IPS-NIHi7 (cell line): ENCODE measurements at regions not wholly inside any gene's neighbourhood (a gene's known extent, or its start where the extent isn't known, plus 50 kb on each side); places are given as distances from the start of the nearest gene placed in this dataset.
A peak's percentile ranks its signal among the peaks of the same experiment; 100 is the strongest.

Experiments used
- DNase-seq: peaks from one replicate; pipeline ENCODE4 v3.0.0; 2012; ENCODE audit warnings: mixed read lengths; ENCODE audit errors: extremely low spot score

DNA sequence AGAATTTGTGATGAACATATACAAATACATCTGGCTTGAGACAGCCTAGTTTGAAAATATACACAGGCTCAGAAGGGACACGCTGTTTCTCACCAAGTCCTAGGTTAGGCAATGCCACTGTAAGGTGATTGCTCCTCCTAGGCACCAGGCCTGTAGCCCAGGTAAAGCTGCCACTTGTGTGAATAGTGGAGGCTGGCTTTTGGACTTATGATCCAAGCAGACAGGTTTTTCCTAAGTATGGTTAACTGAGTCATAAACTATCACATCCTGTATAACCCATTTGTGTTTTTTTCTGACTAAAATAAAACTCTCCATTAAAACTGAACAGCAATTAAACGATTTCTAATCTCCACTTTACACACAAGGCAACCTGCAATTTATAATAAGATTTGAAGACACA, 81.0 kb downstream of the SEMA4F start:
- no peak for DNase-seq

DNA sequence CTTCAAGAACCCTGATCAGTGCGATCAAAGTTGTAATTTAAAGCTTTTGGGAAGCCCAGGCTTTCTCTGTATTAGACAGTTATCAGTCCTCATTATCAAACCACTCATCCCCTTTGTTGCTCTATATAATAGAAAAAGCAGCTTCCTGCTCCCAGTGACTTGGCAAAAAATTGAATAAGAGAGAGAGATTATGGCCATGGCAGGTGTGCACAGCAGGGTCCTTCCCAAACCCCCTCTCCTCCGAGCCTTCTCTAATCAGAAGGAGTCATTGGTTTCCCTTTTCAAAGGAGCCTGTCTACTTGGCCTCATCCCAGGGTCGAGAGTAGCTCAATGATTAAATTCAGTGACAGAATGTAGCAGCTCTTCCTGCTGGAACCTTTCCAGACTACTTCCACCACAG, 81.5 kb downstream of the SEMA4F start:
- peak; percentile 41 for DNase-seq

DNA sequence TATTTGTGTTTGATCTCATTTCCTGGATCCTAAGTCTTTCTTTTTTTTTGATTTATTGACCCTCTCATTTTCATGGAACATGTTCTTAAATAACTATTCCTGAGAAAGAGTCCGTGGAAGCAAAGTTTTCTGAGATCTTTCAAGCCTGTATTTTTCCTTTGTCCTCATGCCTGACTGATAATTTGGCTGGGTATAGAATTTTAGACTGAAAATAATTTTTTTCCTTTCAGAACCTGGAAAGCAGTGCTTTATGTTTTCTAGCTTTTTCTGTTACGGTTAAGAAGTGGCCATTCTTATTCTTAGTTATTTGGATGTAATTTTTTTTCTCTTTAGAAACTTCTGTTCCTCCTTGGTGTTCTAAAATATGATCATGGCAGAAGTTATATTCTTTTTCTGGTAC, 82.5 kb downstream of the SEMA4F start:
- no peak for DNase-seq

DNA sequence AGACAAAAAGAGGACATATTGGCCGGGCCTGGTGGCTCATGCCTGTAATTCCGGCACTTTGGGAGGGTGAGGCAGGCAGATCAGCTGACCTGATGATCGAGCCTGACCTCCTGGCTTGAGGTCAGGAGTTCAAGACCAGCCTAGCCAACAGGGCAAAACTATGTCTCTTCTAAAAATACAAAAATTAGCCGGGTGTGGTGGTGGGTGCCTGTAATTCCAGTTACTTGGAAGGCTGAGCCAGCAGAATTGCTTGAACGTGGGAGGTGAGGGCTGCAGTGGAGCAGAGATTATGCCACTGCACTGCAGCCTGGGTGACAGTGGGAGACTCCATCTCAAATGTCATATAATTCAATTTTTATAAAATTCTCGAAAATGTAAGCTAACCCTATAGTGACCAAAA, 84.5 kb downstream of the SEMA4F start:
- DNase-seq: no peak

DNA sequence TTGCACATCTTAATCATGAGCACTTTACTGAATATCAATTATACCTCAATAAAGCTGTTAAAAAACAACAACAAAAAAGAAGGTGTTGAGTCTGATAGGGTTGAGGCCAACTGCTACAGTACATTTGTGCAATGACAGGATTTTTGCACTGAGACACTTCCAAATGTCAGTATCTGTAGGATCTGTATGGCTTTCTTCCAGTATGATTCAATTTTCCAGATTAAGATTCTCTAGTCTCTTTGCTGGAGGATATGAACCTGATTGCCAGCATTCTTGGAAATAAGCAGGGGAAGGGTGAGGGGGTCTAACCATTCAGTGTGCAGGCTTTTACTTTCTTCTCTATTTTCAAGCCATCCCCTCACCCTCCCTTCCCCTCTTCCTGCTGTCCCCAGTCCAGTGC, 85.1 kb downstream of the SEMA4F start:
- no peak for DNase-seq

DNA sequence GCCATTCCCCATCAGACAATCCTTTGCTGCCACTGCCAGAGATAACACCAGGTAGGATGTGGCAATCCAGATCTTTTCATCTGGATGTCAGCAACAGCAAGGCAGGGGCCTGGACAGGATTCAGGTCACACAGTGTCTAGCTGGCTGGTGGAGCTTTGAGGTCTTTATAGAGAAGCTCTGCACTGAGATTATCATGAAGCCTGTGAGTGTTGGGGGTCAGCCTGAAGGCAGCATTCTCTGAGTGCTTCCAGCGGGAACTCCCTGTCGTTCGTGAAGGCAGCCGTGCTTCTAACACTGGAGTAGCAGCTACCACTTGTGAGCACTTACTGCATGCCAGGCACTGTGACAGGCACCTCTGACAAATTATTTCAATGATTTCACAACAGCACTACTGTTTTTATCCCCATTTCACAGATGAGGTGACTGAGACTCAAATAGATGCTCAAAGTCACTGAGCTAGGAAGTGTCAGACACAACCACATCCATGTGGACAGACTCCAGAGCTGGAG, 85.7 kb downstream of the SEMA4F start:
- no peak for DNase-seq

DNA sequence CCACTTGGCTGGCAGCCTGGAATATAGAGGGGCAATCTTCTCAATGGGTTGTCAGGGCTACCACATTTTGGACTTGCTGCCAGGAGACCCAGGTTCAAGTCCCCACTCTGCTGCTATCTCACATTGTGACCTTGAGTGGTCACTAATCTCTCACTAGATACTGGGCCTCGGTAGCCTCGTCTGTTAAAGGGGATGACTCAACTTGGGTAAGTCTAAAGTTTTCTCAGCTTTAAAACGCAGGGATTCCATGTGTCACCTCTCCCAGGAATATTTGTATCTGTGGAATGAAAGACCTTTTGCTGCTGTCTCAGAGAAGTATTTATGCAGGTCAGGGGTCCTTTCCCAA, 86.3 kb downstream of the SEMA4F start:
- DNase-seq: no peak

DNA sequence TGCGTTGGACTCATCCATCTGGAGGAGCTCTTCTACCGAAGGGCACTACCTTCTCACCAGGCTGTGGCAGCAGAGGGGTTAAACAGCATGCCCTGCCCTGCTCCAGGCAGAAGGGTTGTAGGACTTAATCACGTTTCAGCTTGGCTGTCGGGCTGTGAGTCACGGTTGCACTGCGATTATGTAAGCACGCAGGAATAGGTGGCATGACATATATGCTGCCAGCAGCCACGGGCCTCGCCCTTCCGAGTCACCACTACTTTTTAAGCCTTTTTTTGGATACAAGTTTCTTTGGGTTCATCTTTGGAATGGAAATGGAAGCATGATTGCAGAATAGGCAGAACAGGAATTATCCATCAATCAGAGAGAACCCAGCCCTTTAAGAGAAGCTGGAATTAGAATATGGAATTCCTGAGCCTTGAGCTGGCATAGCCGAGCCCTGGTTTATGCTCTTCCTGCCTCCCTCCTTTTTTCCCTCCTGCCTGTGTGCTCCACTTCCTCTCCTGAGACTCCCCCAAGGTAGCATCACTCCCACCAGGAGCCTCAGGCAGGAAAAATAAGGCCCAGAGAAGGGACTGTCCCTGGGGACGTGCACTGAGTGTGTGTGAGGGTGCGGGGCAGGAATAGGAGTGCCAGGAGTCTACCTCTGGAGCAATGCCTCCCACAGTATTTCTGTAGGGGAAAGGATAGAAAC, 86.8 kb downstream of the SEMA4F start:
- peak; percentile 57 for DNase-seq

DNA sequence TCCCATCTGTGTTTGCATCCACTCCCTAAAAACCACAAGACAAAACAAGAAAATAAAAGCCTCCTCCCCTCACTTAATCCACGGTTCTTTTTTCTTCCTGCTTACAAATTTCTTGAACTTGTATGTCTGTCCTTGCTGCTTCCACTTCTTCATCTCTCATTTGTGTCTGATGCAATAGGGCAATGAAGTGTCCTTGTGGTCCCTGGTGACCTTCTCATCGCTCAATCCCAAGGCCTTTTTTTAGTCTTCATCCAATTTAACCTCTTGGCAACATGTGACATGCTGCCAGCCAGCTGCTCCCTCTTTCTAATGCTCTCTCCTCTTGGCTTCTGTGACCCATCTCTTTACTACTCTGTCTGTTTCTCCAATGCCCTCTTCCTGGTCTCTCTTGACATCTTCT, 87.6 kb downstream of the SEMA4F start:
- DNase-seq: no peak

DNA sequence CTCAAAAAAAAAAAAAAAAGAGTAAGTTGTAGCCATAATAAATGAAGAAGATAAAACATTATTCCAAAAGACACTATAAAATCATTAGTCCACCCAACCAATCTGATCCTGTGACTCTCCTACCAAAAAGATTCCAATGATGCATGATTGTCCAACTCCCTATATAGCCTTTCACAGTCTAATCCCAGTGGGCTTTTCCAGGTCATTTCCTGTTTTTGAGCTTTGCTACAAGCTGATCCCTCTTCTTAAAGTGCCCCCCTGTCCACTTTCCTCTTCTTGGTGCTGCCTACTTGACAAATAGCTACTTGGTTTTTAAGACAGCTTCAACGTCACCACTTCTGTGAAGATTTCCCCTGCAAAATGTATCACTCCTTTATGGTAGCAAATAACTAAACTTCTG, 88.4 kb downstream of the SEMA4F start:
- no peak for DNase-seq

DNA sequence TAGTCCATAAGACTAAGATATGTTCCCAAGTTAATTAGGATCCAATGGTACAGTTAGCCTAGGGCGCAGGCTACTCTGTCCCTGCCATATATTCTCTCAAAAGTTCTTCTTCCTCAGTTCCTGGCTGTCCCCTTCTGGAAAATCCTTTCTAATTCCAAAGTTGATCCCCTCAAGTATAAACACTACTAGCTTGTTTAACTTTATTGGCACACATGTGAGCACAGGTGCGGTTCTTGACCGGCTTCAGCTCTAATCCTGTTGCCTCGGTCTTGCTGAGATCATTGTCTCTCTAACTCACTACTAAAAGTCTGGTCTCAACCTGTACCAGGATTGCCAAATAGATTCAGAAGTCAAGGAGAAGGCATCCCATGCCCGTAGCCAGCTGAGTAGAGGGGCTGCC, 89.0 kb downstream of the SEMA4F start:
- no peak for DNase-seq

DNA sequence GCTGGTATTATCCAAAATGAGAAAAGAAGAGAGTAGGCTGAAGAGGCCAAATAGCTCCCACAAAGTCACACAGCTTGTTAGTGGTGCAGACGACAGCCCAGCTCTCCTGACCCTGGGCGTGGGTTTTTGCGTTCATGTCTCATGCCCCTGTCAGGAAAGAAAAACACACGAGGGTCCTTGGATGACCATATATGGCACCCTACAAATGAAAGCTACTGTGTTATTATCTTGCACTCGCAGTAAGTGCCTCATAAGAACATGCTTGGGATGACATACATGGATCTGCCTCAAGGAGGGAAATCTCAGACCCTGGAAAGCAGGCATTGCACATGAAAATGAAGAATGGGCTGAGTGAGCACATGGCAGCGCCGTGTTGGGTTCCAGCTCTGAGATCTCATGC, 89.7 kb downstream of the SEMA4F start:
- no peak for DNase-seq

DNA sequence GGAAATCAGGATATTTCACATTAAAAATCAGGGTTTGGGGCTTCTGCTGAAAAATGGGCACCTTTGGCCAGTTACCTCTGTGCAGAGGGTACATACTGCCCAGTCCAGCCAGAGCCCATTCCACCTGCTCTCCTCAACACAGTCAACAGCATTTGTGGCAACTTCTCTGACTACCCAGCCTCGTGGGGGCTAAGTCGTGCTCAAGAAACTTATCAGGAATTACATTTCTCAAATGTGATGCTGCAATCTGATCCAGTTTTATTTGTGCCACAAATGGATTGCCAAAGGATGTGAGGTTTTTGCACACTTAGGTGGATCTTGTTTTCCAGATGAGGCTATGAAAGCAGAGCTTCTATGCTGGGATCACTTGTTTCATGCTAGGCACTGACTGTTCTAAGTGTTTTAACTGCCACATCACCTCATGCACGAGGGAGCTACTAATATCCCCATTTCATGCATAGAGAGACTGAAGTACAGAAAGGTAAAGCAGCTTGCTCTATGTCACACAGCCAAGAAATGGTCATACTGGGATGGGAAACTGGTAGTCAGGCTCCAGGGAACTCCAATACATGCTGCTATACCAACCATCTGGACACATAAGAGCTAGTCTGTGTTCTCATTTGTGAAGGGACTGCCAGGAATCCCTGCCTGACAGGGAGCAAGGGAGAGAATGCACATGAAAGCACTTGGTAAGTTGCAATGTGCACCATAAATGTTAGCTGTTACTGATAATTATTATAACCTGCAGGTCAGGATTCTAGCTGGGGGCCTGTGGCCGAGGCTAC, 89.0 kb upstream of the HK2 start:
- no peak for DNase-seq

DNA sequence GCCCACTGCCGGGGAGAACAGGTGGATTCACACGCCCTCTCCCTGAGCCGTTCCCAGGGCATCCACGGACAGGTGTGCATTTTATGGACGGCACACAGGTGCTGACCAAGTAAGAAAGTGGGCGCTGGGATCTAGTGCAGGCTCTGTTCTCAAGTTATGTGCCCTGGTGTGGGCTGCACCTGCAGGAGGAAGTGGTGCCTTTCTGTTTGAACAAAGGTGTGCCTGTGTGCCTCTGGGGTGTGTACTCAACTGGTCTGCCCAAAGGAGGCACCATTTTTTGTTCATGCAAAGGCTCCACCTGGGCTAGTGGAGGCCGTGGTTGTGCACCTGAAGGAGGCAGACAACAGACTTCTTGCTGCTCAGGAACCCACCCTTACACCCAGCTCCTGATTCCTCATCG, 88.2 kb upstream of the HK2 start:
- DNase-seq: no peak

DNA sequence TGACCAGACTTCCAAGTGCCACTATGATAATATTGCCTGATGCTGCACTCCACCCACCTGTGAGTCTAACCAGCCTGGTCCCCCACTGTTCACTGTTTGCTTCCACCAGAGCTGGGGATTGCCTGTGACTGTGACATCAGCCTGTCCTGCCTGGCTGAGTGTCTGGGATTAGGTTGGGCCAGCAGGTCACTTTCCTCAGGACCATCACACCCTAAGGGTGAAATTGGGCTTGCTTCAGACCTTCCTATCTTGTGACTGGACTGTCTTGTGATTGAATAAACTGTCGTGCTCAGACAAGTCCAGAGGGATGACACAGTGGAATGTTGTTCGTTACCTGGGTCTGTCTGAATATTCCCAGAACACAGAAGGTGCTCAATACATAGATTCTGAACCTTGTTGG, 87.4 kb upstream of the HK2 start:
- DNase-seq: no peak

DNA sequence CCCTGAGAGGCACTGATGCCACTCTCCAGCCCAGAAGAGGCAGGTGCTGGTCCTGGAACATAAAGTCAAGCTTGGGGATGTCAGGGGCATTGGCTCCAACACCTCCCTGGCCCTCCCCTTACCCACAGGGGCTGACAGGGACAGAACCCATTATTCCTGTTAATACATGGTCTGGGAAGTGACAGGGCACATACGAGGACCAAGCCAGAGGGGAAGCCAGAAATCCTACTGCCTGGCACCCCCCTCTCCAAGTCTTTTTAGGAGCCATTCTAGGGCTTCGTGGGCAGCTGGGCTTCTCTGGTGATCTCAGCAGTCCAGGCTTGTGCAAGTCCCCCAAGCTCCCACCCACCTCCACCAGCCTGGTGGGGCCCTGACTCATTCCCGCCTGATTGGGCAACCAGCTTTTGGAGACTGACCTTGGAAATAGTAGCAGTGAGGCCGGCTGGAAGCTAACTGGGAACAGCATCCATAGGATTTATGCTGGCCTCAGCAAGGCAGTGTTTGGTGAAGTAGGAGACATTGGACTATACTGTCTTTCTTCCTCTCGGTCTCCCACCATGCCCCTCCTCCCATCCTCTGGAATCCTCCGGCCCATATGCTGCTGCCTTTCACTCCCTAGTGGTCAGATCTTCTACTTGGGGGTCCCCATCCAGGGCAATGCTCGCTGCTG, 86.4 kb upstream of the HK2 start:
- DNase-seq: no peak

DNA sequence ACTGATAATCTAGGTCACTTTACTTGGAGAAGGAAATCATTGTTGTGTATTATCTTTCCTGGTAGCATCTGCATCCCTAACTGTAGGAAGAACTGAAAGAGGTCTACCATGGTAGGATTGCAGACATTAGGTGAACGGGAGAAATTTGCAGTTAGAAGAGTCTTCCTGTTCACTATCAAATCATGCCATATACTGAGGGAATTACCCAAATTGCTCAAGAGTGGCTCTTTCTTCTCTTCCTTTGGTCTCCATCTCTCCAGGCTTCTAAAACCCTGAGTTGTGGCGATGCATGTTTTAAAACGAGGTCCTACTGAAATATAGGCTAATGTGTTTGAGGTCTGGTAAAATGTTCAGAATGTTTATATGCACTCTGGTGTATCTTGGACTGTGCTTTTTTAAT, 85.3 kb upstream of the HK2 start:
- DNase-seq: no peak

DNA sequence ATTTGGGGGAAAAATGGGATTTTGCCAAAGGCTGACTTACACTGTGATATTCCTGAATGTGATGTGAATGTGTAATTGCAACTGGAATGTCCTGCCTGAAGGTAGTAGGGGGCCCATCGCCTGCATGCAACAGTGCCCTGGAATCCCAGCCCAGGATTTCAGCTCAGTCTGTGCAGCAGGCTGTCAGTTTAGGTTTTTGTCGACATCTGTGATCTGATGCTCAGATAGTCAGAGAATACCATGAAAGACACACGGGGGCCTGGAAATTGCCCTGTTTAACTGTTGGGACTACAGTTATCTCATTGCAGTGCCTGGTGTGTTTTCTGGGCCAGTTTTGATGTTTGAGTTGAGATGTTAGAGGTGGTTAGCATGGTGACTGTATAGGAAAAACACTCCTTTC, 84.5 kb upstream of the HK2 start:
- no peak for DNase-seq

DNA sequence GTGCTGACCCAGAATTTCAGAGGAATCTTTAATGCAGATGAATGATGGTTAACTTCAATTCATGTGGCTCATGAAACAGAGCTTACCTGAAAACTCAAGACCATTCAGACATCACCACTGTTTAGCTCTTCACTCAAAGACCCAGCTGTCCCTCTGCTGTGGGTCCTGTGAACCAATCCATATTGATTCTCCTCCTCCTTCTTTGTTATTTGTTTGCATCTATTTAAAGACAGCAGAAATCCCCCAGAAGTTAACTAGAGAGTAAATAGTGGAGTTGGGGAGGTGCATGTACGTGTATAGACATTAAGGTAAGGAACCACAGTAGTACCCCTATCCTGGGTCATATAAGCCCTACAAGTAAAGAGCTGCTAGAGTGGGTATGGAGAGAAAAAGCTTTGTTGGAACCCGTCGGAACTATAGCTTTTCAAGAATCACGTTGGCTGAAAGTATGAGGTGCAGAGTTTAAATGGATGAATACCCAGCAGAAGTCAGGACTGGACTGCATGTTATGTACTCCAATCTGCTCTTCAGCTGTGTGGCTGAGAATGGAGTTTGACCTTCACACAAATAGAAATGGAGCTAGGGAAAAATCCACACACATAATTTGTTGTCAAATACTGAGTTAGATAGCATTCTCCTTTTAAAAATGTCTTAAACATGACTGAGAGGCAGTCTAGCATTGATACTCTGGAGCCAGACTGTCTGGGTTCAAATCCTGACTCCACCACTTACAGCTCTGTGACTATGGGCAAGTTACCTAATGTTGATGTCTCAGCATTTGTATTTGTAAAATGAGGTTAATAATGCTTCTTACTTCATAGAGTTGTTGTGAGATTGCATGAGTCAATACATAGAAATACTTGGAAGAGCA, 81.7 kb upstream of the HK2 start:
- DNase-seq: no peak

DNA sequence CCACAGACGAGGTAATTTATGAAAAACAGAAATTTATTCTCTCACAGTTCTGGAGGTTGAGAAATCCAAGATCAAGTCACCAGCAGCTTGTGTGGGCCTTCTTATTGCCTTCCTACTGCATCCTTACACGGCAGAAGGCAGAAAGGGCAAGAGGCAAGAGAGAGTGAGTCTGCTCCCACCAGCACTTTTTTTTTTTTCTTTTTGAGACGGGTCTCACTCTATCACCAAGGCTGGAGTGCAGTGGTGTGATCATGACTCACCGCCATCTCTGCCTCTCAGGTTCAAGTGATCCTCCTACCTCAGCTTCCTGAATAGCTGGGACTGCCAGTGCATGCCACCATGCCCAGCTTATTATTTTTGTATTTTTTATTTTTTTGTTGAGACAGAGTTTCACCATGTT, 78.5 kb upstream of the HK2 start:
- DNase-seq: no peak

DNA sequence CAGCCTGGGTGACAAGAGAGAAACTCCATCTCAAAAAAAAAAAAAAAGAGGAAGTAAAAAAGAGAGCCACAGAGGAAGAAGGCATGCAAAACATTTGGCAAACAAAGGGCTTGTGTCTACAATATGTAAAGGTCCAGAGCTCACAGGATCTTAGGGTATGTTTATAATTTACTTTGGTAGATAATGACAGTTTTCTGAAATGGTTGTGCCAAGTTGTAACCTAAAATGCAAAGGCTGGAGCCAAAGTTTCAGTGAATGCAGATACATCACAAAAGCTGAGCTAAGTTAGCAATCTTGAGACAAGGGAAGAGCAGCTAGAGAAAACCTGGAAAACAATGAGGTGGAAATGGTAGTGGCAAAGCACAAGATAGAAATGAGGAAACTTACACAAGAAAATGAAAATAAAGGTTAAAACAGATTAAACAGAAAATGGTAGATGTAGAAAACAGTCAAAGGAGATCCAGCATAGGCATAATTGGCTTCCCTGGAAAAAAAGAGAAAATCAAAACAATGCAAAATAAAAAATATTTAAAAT, 77.5 kb upstream of the HK2 start:
- DNase-seq: no peak

DNA sequence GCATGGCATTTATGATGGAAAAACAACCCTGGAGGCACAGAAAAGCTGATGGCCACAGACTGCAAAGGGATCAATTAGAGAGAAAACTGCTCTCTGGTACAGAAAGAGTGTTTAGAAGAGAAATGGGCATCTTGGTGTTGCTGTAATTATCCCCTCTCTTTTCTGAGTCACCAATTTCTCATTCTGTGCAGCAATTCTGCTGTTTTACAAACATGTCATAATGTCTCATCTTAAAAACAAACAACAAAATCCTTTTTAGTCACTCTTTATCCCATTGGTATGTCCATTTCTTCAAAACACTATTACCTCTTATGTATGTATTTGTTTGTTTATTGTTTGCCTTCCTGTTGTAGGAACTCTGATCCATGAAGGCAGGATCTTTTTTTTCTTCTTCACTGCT, 73.9 kb upstream of the HK2 start:
- DNase-seq: no peak
